Glutamatergic neuron (in vitro differentiated cells): ENCODE measurements at regions not wholly inside any gene's neighbourhood (a gene's known extent, or its start where the extent isn't known, plus 50 kb on each side); places are given as distances from the start of the nearest gene placed in this dataset.

ENCODE experiments used
- DNase-seq: peaks from one replicate; pipeline ENCODE4 v3.0.0; 2022
- H3K27ac Mint-ChIP-seq: one replicate; pipeline ENCODE4 v1.8.0; 2020; ENCODE audit warnings: mild to moderate bottlenecking, mixed read lengths, inconsistent platforms; ENCODE audit not compliant: unreplicated experiment
- H3K27me3 Mint-ChIP-seq: one replicate; pipeline ENCODE4 v1.8.0; 2020; ENCODE audit warnings: mild to moderate bottlenecking, moderate library complexity, mixed read lengths, inconsistent platforms; ENCODE audit not compliant: unreplicated experiment
- H3K36me3 Mint-ChIP-seq: one replicate; pipeline ENCODE4 v1.8.0; 2020; ENCODE audit warnings: mild to moderate bottlenecking, mixed read lengths, inconsistent platforms; ENCODE audit not compliant: unreplicated experiment
- H3K4me1 Mint-ChIP-seq: one replicate; pipeline ENCODE4 v1.8.0; 2020; ENCODE audit warnings: mild to moderate bottlenecking, low read depth, mixed read lengths, inconsistent platforms; ENCODE audit not compliant: unreplicated experiment
- H3K4me3 Mint-ChIP-seq: one replicate; pipeline ENCODE4 v1.8.0; 2020; ENCODE audit warnings: mild to moderate bottlenecking, mixed read lengths, inconsistent platforms; ENCODE audit not compliant: unreplicated experiment
- H3K9me3 Mint-ChIP-seq: one replicate; pipeline ENCODE4 v1.8.0; 2020; ENCODE audit warnings: mild to moderate bottlenecking, moderate library complexity, mixed read lengths, inconsistent platforms; ENCODE audit not compliant: unreplicated experiment
- CTCF ChIP-seq: fragments of 200-600 bp; sonication (generic); IDR thresholded peaks from one replicate; pipeline ENCODE4 v1.5.0; 2021; ENCODE audit not compliant: partially characterized antibody, unreplicated experiment

GRCh38 chr7:80319461-80319860 lies 184.8 kb downstream of the GNAI1 start:
- TF ChIP-seq CTCF = no peak
- Mint-ChIP-seq H3K36me3 (no peaks in the 10 kb centered on the region), H3K27ac (no peak overlapping the region), H3K27me3 (peaks cover 3% of the 10 kb centered on the region), H3K4me3 (no peak overlapping the region), H3K9me3 (no peaks in the 10 kb centered on the region), H3K4me1 (no peaks in the 10 kb centered on the region)
- no peak for DNase-seq

- Mint-ChIP-seq H3K27ac (no peak overlapping the region), H3K36me3 (no peaks in the 10 kb centered on the region), H3K4me1 (no peaks in the 10 kb centered on the region), H3K27me3 (peaks cover 3% of the 10 kb centered on the region), H3K4me3 (no peak overlapping the region), H3K9me3 (no peaks in the 10 kb centered on the region)
- no peak for TF ChIP-seq CTCF
- no peak for DNase-seq
These were observed 183.4 kb downstream of the GNAI1 start for GRCh38 chr7:80318081-80318480.

DNA sequence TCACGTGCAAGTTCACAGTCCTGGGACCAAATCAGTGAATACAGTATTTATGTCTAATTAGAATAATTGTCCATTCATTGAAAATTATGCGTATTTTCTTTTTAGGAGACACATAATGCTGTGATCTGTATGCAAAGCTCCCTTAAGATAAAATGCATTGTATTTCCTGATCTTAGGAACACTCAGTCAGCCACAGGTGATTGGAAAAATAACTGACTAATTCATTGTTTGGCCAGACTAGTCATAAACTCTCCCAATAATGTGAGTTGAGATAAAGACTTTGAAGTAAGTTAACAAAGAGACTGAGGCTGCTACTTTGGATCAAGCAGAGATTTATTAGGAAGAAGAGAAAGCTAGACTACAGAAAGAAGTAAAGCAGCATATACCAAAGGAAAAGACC lies 182.2 kb downstream of the GNAI1 start:
- no peaks in the 10 kb centered on the region for H3K36me3 Mint-ChIP-seq
- no peak overlapping the region for H3K27ac Mint-ChIP-seq
- no peak overlapping the region for H3K4me3 Mint-ChIP-seq
- peaks cover 3% of the 10 kb centered on the region for H3K27me3 Mint-ChIP-seq
- no peak for DNase-seq
- TF ChIP-seq CTCF = no peak
- no peaks in the 10 kb centered on the region for H3K9me3 Mint-ChIP-seq
- no peaks in the 10 kb centered on the region for H3K4me1 Mint-ChIP-seq

DNA sequence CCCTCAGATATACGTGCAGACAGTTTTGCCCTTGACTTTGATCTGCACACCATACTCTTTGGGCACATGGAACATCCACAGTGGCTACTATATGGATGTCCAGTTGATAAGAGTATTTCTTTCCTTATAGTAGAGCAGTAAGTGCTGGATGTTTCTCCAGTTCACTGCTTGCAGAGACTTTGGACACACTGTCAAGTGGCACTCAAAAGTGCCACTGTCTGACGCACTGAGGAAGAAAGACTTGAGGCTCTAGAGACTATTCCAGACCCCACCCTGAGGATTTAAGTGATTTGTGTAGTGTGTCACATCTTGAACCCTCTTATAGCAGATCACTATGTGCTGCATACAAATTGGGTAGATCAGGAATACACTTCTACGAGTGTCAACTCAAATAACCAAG lies 179.1 kb downstream of the GNAI1 start:
- H3K9me3 Mint-ChIP-seq = peaks cover 1% of the 10 kb centered on the region

More for the DNA sequence above, 179.1 kb downstream of the GNAI1 start:
- Mint-ChIP-seq H3K27me3 (peaks cover 3% of the 10 kb centered on the region), H3K36me3 (no peaks in the 10 kb centered on the region), H3K4me3 (no peak overlapping the region), H3K4me1 (no peaks in the 10 kb centered on the region), H3K27ac (no peak overlapping the region)
- DNase-seq = no peak
- no peak for TF ChIP-seq CTCF
